CD14-positive monocyte (primary cell): ENCODE measurements at regions not wholly inside any gene's neighbourhood (a gene's known extent, or its start where the extent isn't known, plus 50 kb on each side); places are given as distances from the start of the nearest gene placed in this dataset.

Experiments used
- DNase-seq, 3 donors: peaks; one replicate each; pipeline ENCODE4 v3.0.0-alpha.2; 2011 to 2022
- H2AFZ ChIP-seq: 2 replicates; pipeline ENCODE4 v1.6.0; 2012; ENCODE audit warnings: mild to moderate bottlenecking, low read depth, low read length, inconsistent platforms; ENCODE audit not compliant: insufficient read depth, poor library complexity, severe bottlenecking
- H3K27ac ChIP-seq, 2 donors: 1 replicate in 1 of 2; 2 replicates in 1 of 2; pipeline ENCODE4 v1.5.1; 2012 to 2013; ENCODE audit warnings: low read length in 2 of 2, control low read depth in 1 of 2, inconsistent platforms in 1 of 2, low read depth in 1 of 2, mild to moderate bottlenecking in 1 of 2
- H3K27me3 ChIP-seq, 2 donors: one replicate each; pipeline versions ENCODE4 v1.6.0 to v1.6.1; 2011 to 2013; ENCODE audit warnings: low read length in 2 of 2; ENCODE audit not compliant: control insufficient read depth in 2 of 2, insufficient read depth in 2 of 2
- H3K36me3 ChIP-seq, 2 donors: replicated peaks in 1 of 2; 1 replicate in 1 of 2; 2 replicates in 1 of 2; pipeline versions ENCODE4 v1.5.1 to v1.6.1; 2012 to 2013; ENCODE audit warnings: low read length in 2 of 2, control low read depth in 1 of 2, inconsistent platforms in 1 of 2, mild to moderate bottlenecking in 1 of 2; ENCODE audit not compliant: insufficient read depth in 2 of 2, control insufficient read depth in 1 of 2
- H3K4me1 ChIP-seq, 2 donors: 1 replicate in 1 of 2; 2 replicates in 1 of 2; pipeline versions ENCODE4 v1.5.1 to v1.6.1; 2012 to 2013; ENCODE audit warnings: low read length in 2 of 2, control low read depth in 1 of 2, inconsistent platforms in 1 of 2, mild to moderate bottlenecking in 1 of 2, moderate library complexity in 1 of 2; ENCODE audit not compliant: insufficient read depth in 2 of 2, control insufficient read depth in 1 of 2
- H3K4me2 ChIP-seq: replicated peaks from 2 replicates; pipeline ENCODE3; 2012; ENCODE audit warnings: low read length, moderate library complexity, mild to moderate bottlenecking; ENCODE audit not compliant: poor library complexity, severe bottlenecking; ENCODE audit errors: extremely low read depth
- H3K4me3 ChIP-seq, 3 experiments: fragments of 200-600 bp in 1 of 3; sonication (generic) in 1 of 3; replicated peaks in 1 of 3; 1 replicate in 2 of 3; 2 replicates in 1 of 3; pipeline ENCODE4 v1.5.1; 2011 to 2013; ENCODE audit warnings: low read length in 3 of 3, mild to moderate bottlenecking in 3 of 3, control low read depth in 2 of 3, low read depth in 2 of 3, inconsistent platforms in 1 of 3, moderate library complexity in 1 of 3
- H3K79me2 ChIP-seq: 2 replicates; pipeline ENCODE4 v1.6.0; 2012; ENCODE audit warnings: mild to moderate bottlenecking, control low read depth, inconsistent platforms, low read length, moderate library complexity; ENCODE audit not compliant: insufficient read depth
- H3K9ac ChIP-seq: 2 replicates; pipeline ENCODE4 v1.6.0; 2017; ENCODE audit warnings: low read length, mild to moderate bottlenecking; ENCODE audit not compliant: insufficient read depth, poor library complexity, severe bottlenecking
- H3K9me3 ChIP-seq, 2 donors: replicated peaks in 1 of 2; 1 replicate in 1 of 2; 2 replicates in 1 of 2; pipeline versions ENCODE4 v1.5.1 to v1.6.1; 2012 to 2013; ENCODE audit warnings: low read length in 2 of 2, control low read depth in 1 of 2; ENCODE audit not compliant: control insufficient read depth in 1 of 2, insufficient read depth in 1 of 2
- H4K20me1 ChIP-seq: 2 replicates; pipeline ENCODE4 v1.6.0; 2012; ENCODE audit warnings: mild to moderate bottlenecking, low read length, control low read depth, moderate library complexity; ENCODE audit not compliant: insufficient read depth
- H3K27ac Mint-ChIP-seq, 7 donors: one replicate each; pipeline ENCODE4 v1.8.0; 2020; ENCODE audit warnings: mild to moderate bottlenecking in 7 of 7, mixed read lengths in 7 of 7, moderate library complexity in 6 of 7, inconsistent platforms in 2 of 7
- H3K27me3 Mint-ChIP-seq, 3 donors: one replicate each; pipeline ENCODE4 v1.8.0; 2021 to 2022; ENCODE audit warnings: low read depth in 3 of 3, mild to moderate bottlenecking in 3 of 3, mixed read lengths in 3 of 3, moderate library complexity in 3 of 3, inconsistent platforms in 1 of 3
- H3K36me3 Mint-ChIP-seq, 2 donors: one replicate each; pipeline ENCODE4 v1.8.0; 2020; ENCODE audit warnings: mixed read lengths in 2 of 2, inconsistent platforms in 1 of 2, mild to moderate bottlenecking in 1 of 2
- H3K4me1 Mint-ChIP-seq: one replicate; pipeline ENCODE4 v1.8.0; 2020; ENCODE audit warnings: mild to moderate bottlenecking, mixed read lengths
- H3K4me3 Mint-ChIP-seq, 2 donors: one replicate each; pipeline ENCODE4 v1.8.0; 2020; ENCODE audit warnings: mild to moderate bottlenecking in 2 of 2, mixed read lengths in 2 of 2, moderate library complexity in 1 of 2
- H3K9me3 Mint-ChIP-seq, 7 donors: one replicate each; pipeline ENCODE4 v1.8.0; 2020 to 2022; ENCODE audit warnings: mixed read lengths in 7 of 7, mild to moderate bottlenecking in 6 of 7, moderate library complexity in 6 of 7, inconsistent platforms in 2 of 7
- WGBS: methylation state at CpG from one replicate; pipeline ENCODE4 v1.1.5; 2013; ENCODE audit warnings: missing lambda C conversion rate; ENCODE audit not compliant: insufficient coverage; 5-methylcytosine and 5-hydroxymethylcytosine counted together
- intact Hi-C, 2 donors: fragments of 100-400 bp; cut with micrococcal nuclease; formaldehyde crosslinking; loops; one replicate each; pipeline versions ENCODE4 v1.15.0 to v1.15.1; 2023
- TF ChIP-seq, protein P1 (sequence below): fragments of 200-600 bp; IDR thresholded peaks from one replicate; pipeline ENCODE4 v1.8.0; 2022; ENCODE audit warnings: antibody characterized with exemption, mild to moderate bottlenecking

DNA sequence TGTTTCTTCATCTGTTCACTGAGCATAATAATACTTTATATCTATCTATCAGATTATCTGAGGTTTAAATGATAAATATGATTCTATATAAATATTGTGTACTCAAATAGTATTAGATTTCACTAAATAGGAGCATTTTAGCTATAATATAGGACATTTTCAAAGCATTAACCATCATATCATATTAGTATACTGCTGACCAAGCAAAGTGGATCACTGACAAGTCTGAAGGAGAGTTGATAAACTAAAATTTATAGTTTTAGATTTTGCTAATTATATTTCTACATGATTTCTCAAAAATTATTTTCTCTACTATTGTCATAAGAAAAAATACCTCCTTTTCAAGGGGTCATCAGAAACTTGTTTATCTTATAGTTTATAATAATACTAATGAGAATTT lies 937.8 kb upstream of the LRATD1 start:
- Mint-ChIP-seq H3K4me1 (no peaks in the 10 kb centered on the region), H3K4me3 (no peak overlapping the region), H3K27ac (no peak overlapping the region), H3K36me3 (no peaks in the 10 kb centered on the region), H3K9me3 (peaks cover 0 to 5% (median 0%) of the 10 kb centered on the region in 7 donors), H3K27me3 (no peaks in the 10 kb centered on the region)
- no peak for DNase-seq
- H3K4me1 ChIP-seq = no peaks in the 10 kb centered on the region
- TF ChIP-seq, protein P1, sequence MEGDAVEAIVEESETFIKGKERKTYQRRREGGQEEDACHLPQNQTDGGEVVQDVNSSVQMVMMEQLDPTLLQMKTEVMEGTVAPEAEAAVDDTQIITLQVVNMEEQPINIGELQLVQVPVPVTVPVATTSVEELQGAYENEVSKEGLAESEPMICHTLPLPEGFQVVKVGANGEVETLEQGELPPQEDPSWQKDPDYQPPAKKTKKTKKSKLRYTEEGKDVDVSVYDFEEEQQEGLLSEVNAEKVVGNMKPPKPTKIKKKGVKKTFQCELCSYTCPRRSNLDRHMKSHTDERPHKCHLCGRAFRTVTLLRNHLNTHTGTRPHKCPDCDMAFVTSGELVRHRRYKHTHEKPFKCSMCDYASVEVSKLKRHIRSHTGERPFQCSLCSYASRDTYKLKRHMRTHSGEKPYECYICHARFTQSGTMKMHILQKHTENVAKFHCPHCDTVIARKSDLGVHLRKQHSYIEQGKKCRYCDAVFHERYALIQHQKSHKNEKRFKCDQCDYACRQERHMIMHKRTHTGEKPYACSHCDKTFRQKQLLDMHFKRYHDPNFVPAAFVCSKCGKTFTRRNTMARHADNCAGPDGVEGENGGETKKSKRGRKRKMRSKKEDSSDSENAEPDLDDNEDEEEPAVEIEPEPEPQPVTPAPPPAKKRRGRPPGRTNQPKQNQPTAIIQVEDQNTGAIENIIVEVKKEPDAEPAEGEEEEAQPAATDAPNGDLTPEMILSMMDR = no peak
- no peaks in the 10 kb centered on the region for H3K79me2 ChIP-seq
- no peak overlapping the region for H3K4me3 ChIP-seq
- intact Hi-C loops = no loop called here
- peaks cover 5 to 15% of the 10 kb centered on the region in 2 donors for H3K9me3 ChIP-seq
- no peak overlapping the region for H3K9ac ChIP-seq
- H3K4me2 ChIP-seq = no peak overlapping the region
- no peak overlapping the region for H3K27ac ChIP-seq
- no peaks in the 10 kb centered on the region for H3K36me3 ChIP-seq
- H4K20me1 ChIP-seq = no peaks in the 10 kb centered on the region
- H2AFZ ChIP-seq = no peak overlapping the region
- no peaks in the 10 kb centered on the region for H3K27me3 ChIP-seq

DNA sequence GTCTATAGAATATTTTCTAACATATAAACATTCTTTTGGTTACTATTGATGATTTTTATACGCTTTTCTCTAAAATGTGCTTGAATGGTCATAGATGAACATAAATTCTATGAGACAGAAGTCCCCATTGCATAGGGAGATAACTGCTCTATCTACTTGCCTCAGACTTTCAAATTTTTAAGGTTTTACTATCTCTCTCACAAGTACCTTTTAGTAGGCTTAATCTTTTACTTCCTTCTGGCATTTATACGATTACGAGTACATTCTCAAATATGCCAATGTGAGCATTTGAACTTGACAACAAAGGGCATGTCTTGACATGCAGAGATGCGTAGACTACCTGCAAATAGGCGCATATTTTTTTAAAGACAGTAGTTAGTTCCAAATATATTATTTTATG lies 935.9 kb upstream of the LRATD1 start:
- 100% methylated on average over 2 of the region's 5 CpGs for WGBS
- H3K4me3 ChIP-seq = no peak overlapping the region

More for the DNA sequence above, 935.9 kb upstream of the LRATD1 start:
- Mint-ChIP-seq H3K36me3 (no peaks in the 10 kb centered on the region), H3K27me3 (no peaks in the 10 kb centered on the region), H3K27ac (no peak overlapping the region), H3K4me1 (no peaks in the 10 kb centered on the region), H3K4me3 (no peak overlapping the region), H3K9me3 (peaks cover 0 to 6% (median 0%) of the 10 kb centered on the region in 7 donors)
- H3K4me2 ChIP-seq = no peak overlapping the region
- no peak overlapping the region for H3K27ac ChIP-seq
- H3K27me3 ChIP-seq = no peaks in the 10 kb centered on the region
- DNase-seq = no peak
- no peak overlapping the region for H3K9ac ChIP-seq
- peaks cover 0 to 14% of the 10 kb centered on the region in 2 donors for H3K9me3 ChIP-seq
- no peaks in the 10 kb centered on the region for H3K4me1 ChIP-seq
- no peaks in the 10 kb centered on the region for H3K36me3 ChIP-seq
- no peaks in the 10 kb centered on the region for H3K79me2 ChIP-seq
- TF ChIP-seq, protein P1 = no peak
- no peaks in the 10 kb centered on the region for H4K20me1 ChIP-seq
- intact Hi-C loops = no loop called here
- H2AFZ ChIP-seq = no peak overlapping the region
